ENCODE measurements at regions not wholly inside any gene's neighbourhood (a gene's known extent, or its start where the extent isn't known, plus 50 kb on each side); places are given as distances from the start of the nearest gene placed in this dataset.

DNA sequence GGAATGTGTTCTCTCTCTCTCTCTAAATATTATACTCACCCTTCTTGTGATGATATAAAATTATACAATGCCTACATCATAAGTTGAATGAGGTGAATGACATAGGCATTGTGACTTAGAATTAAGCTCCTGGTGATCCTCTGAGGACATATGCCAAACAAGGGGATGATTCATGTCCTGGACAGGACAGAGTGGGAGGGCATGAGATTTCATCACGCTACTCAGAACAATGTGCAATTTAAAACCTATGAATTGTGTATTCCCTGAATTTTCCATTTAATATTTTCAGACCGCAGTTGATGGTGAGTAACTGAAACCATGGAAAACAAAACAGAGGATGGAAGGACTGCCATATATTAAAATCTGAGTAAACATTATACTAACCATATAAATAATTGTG lies 782.2 kb upstream of the NUDT12 start:
- in situ Hi-C loops (cut with MboI; ENCODE audit: low sequenced_read_pairs) (no loop called here), dilution Hi-C loops (cut with HindIII; ENCODE audit: low sequenced_read_pairs, unreplicated experiment) (no loop called here), intact Hi-C loops (cut with micrococcal nuclease) (no loop called here)
- ATAC-seq (ENCODE audit: low read depth) = no peak
- no peak overlapping the region for H3K18ac ChIP-seq (ENCODE audit: low read depth, low read length)
- H2BK120ac ChIP-seq (ENCODE audit: low read depth, low read length) = no peak overlapping the region
- H4K91ac ChIP-seq (ENCODE audit: insufficient read depth, low read depth, low read length) = no peak overlapping the region
- no peaks in the 10 kb centered on the region for H4K20me1 ChIP-seq (ENCODE audit: insufficient read depth, low read length)
- no peak overlapping the region for H3K23ac ChIP-seq (ENCODE audit: low read depth, low read length)
- no peak overlapping the region for H3K4me3 ChIP-seq (ENCODE audit: insufficient read depth, low read depth, low read length)
- H3K9ac ChIP-seq (ENCODE audit: low read depth, low read length) = no peak overlapping the region
- no peak overlapping the region for H3K4ac ChIP-seq (ENCODE audit: low read depth, low read length)
- no peak overlapping the region for H4K5ac ChIP-seq (ENCODE audit: low read depth, low read length)
- no peak overlapping the region for H3K56ac ChIP-seq (ENCODE audit: extremely low read depth, insufficient read depth, low read length)
- no peak overlapping the region for H3K27ac ChIP-seq (ENCODE audit: insufficient read depth, low read length)
- no peak overlapping the region for H2AFZ ChIP-seq (replicated peaks; ENCODE audit: low read length, poor library complexity)
- BruUV-seq (replicated peaks) = no TSS peak
- H3K79me1 ChIP-seq (ENCODE audit: low read depth in 1 of 2, low read length in 2 of 2) = no peaks in the 10 kb centered on the region
- H2BK5ac ChIP-seq (ENCODE audit: low read depth, low read length, poor library complexity, severe bottlenecking) = no peak overlapping the region
- H2BK20ac ChIP-seq (ENCODE audit: low read depth, low read length) = no peak overlapping the region
- H3K9me1 ChIP-seq (ENCODE audit: insufficient read depth, low read length) = no peaks in the 10 kb centered on the region
- H3K9me3 ChIP-seq (ENCODE audit: control insufficient read depth, insufficient read depth, low read length) = no peaks in the 10 kb centered on the region
- H4K8ac ChIP-seq (ENCODE audit: low read depth in 2 of 2, low read length in 2 of 2) = no peak overlapping the region
- POLR2A ChIA-PET (ENCODE audit: unreplicated experiment) = no interaction called here
- H3K27me3 ChIP-seq (ENCODE audit: control insufficient read depth, insufficient read depth, low read length) = no peaks in the 10 kb centered on the region
- H3K36me3 ChIP-seq (ENCODE audit: control insufficient read depth, insufficient read depth, low read length) = no peaks in the 10 kb centered on the region
- CTCF ChIA-PET = interaction anchor here (0.7 kb wide), 1 partner anchor 9 kb away, joined by 3 read pairs; no protein-coding TSS in a partner anchor
- no peak overlapping the region for H2AK5ac ChIP-seq (ENCODE audit: low read depth, low read length)
- DNase-seq = peak; percentile 1
- no peak overlapping the region for H3K4me2 ChIP-seq (ENCODE audit: low read depth, low read length)
- no CpG with 5 or more reads among the region's 2 CpGs for WGBS, 2 experiments (ENCODE audit: extremely low coverage in 2 of 2, insufficient read length in 1 of 2)
- TF ChIP-seq RAD21 (IDR thresholded peaks at IDR 0.05; ENCODE audit: low read length) (no peak), SMC3 (IDR thresholded peaks at IDR 0.05; ENCODE audit: low read depth, low read length) (no peak), RFX5 (IDR thresholded peaks at IDR 0.05; ENCODE audit: low read depth, low read length) (no peak), NFE2L2 (IDR thresholded peaks at IDR 0.05; ENCODE audit: low read depth, low read length) (no peak), BHLHE40 (IDR thresholded peaks at IDR 0.05; ENCODE audit: low read depth, low read length) (no peak), CHD1 (IDR thresholded peaks at IDR 0.05; ENCODE audit: low read depth, low read length) (no peak), MAFK (IDR thresholded peaks at IDR 0.05; ENCODE audit: low read depth, low read length) (no peak), MAZ (IDR thresholded peaks at IDR 0.05; ENCODE audit: borderline replicate concordance, low read depth, low read length) (no peak), RCOR1 (IDR thresholded peaks at IDR 0.05; ENCODE audit: insufficient replicate concordance, low read length) (no peak), CEBPB (IDR thresholded peaks at IDR 0.05; ENCODE audit: low read depth, low read length) (no peak)
- TF ChIP-seq, protein P1, sequence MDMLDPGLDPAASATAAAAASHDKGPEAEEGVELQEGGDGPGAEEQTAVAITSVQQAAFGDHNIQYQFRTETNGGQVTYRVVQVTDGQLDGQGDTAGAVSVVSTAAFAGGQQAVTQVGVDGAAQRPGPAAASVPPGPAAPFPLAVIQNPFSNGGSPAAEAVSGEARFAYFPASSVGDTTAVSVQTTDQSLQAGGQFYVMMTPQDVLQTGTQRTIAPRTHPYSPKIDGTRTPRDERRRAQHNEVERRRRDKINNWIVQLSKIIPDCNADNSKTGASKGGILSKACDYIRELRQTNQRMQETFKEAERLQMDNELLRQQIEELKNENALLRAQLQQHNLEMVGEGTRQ (IDR thresholded peaks at IDR 0.05; ENCODE audit: low read depth, low read length) = no peak
- TF ChIP-seq, protein P2, sequence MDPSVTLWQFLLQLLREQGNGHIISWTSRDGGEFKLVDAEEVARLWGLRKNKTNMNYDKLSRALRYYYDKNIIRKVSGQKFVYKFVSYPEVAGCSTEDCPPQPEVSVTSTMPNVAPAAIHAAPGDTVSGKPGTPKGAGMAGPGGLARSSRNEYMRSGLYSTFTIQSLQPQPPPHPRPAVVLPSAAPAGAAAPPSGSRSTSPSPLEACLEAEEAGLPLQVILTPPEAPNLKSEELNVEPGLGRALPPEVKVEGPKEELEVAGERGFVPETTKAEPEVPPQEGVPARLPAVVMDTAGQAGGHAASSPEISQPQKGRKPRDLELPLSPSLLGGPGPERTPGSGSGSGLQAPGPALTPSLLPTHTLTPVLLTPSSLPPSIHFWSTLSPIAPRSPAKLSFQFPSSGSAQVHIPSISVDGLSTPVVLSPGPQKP (IDR thresholded peaks at IDR 0.05; ENCODE audit: borderline replicate concordance, low read depth, low read length) = no peak
- TF ChIP-seq, protein P3, sequence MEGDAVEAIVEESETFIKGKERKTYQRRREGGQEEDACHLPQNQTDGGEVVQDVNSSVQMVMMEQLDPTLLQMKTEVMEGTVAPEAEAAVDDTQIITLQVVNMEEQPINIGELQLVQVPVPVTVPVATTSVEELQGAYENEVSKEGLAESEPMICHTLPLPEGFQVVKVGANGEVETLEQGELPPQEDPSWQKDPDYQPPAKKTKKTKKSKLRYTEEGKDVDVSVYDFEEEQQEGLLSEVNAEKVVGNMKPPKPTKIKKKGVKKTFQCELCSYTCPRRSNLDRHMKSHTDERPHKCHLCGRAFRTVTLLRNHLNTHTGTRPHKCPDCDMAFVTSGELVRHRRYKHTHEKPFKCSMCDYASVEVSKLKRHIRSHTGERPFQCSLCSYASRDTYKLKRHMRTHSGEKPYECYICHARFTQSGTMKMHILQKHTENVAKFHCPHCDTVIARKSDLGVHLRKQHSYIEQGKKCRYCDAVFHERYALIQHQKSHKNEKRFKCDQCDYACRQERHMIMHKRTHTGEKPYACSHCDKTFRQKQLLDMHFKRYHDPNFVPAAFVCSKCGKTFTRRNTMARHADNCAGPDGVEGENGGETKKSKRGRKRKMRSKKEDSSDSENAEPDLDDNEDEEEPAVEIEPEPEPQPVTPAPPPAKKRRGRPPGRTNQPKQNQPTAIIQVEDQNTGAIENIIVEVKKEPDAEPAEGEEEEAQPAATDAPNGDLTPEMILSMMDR (conservative IDR thresholded peaks at IDR 0.05; ENCODE audit: low read depth, low read length) = no peak
- H2AK9ac ChIP-seq (replicated peaks; ENCODE audit: low read depth, low read length, poor library complexity) = no peak overlapping the region
- H3K4me1 ChIP-seq (ENCODE audit: control insufficient read depth, insufficient read depth, low read length) = no peaks in the 10 kb centered on the region
- H3K14ac ChIP-seq (replicated peaks; ENCODE audit: low read depth, low read length) = no peak overlapping the region
- no peak overlapping the region for H2BK15ac ChIP-seq (ENCODE audit: low read depth, low read length)

All from IMR-90 (cell line).